Right atrium auricular region (tissue), 2 donors: ENCODE measurements at regions not wholly inside any gene's neighbourhood (a gene's known extent, or its start where the extent isn't known, plus 50 kb on each side); places are given as distances from the start of the nearest gene placed in this dataset.
"Not testable (repeated sequence)": the region's sequence is repeated elsewhere in the genome, so short reads cannot be mapped to it uniquely, and the experiment has no call there.

Experiments
- DNase-seq: peaks from one replicate; pipeline ENCODE4 v3.0.0-alpha.2; 2019; ENCODE audit warnings: low spot score
- H3K27ac ChIP-seq, 2 donors: fragments of 200-600 bp; sonication (generic); 1 replicate in 1 of 2; 2 replicates in 1 of 2; pipeline ENCODE4 v1.5.1; 2016 to 2019
- H3K27me3 ChIP-seq, 2 donors: fragments of 200-600 bp; sonication (generic); one replicate each; pipeline versions ENCODE4 v1.5.1 to v1.6.0; 2017 to 2019
- H3K36me3 ChIP-seq: fragments of 200-600 bp; sonication (generic); one replicate; pipeline ENCODE4 v1.5.1; 2016
- H3K4me1 ChIP-seq, 2 donors: fragments of 200-600 bp; sonication (generic); one replicate each; pipeline versions ENCODE4 v1.5.1 to v1.6.0; 2017 to 2019
- H3K4me3 ChIP-seq, 2 donors: fragments of 200-600 bp; sonication (generic); 1 replicate in 1 of 2; 2 replicates in 1 of 2; pipeline ENCODE4 v1.5.1; 2017 to 2019; ENCODE audit warnings: mild to moderate bottlenecking in 1 of 2, moderate library complexity in 1 of 2
- H3K9me3 ChIP-seq, 2 donors: fragments of 200-600 bp; sonication (generic); one replicate each; pipeline ENCODE4 v1.5.1; 2019

GRCh38 chr1:149279512-149279911 is 176.2 kb upstream of the NBPF9 start:
- not testable (repeated sequence) for H3K27ac ChIP-seq, H3K36me3 ChIP-seq, H3K27me3 ChIP-seq, H3K4me3 ChIP-seq, DNase-seq, H3K4me1 ChIP-seq, H3K9me3 ChIP-seq

DNA sequence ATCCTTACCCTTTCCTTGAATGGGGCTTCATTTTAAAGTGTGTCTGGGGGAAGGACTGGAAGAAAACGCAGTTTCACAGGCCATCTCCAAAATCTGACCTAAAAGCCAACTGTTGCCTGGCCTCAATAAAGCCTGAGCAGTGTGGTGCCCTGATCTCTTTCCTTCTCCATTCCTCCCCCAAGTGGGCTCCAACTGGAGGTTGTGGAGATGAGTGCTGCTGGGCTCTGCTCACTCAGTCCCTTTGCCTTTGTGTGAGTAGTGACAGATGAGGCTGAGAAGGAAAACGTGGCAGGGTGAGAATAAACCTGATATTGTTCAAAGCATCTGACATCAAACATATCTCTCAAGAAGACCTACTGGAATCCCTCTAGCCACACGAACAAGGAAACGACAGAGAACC is 181.4 kb upstream of the NBPF9 start:
- H3K4me1 ChIP-seq, DNase-seq, H3K36me3 ChIP-seq, H3K9me3 ChIP-seq, H3K4me3 ChIP-seq, H3K27me3 ChIP-seq, H3K27ac ChIP-seq: not testable (repeated sequence)

- not testable (repeated sequence) for H3K9me3 ChIP-seq, H3K36me3 ChIP-seq, H3K27ac ChIP-seq, H3K4me1 ChIP-seq, H3K4me3 ChIP-seq, H3K27me3 ChIP-seq, DNase-seq
These were observed 181.9 kb upstream of the NBPF9 start for GRCh38 chr1:149285205-149285604.

DNA sequence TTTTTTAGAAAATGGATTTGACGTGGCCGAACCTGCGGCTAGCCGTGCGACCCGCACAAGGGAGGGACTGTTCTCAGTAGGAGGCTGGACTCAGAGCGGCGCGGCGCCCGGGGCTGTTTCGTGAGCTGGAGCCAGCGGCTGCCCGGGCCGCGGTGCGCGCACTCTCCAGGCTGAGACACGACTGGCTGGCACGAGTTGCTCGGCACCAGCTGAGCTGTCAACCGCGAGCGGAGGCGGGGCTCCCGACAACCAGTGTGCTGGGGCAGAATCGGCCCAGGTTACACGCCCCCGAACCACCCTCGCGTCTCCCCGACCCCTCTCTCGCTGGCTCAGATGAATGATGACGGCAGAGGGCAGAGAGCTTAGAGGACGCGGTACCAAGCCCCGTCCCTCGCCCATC is 182.3 kb upstream of the NBPF9 start:
- H3K9me3 ChIP-seq, H3K27me3 ChIP-seq, H3K4me3 ChIP-seq, H3K36me3 ChIP-seq, H3K4me1 ChIP-seq, H3K27ac ChIP-seq: not testable (repeated sequence)
- DNase-seq, result peak; percentile 74

- not testable (repeated sequence) for H3K27ac ChIP-seq, H3K9me3 ChIP-seq, DNase-seq, H3K27me3 ChIP-seq, H3K4me3 ChIP-seq, H3K4me1 ChIP-seq, H3K36me3 ChIP-seq
These were observed 185.2 kb upstream of the NBPF9 start for GRCh38 chr1:149288580-149288979.

DNA sequence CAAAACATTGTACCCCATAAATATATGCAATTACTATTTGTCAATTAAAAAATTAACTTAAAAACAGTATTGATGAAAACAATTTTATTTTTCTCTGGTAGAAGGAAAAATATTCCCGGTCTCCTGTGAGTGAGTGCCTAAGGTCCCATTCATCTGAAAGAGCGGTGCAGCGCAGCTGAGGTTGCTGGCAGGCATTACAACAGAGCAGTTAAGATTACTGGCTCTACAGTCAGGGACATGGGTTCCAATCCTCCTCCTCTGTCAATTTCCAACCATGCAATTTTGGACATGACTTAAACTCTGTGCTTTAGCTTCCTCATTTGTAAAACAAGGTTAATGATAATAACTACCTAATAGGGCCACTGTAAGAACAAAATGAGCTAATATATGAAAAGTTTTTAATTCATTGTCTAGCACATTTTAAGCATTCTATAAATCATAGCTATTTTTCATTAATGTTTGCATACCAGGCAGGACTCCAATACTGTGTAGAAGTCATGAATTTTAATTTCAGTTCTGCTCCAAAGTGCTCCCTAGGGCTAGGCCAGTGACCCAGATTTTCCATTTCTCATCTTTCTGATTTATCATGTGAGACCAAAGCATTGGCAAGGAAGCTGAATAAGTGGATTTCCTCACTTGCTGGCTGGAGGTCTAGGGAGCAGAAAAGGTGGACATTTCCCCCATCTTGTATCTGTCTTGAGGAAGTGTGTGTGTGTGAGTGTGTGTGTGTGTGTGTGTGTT is 174.2 kb upstream of the NBPF19 start:
- H3K4me1 ChIP-seq, H3K9me3 ChIP-seq, H3K36me3 ChIP-seq, H3K27me3 ChIP-seq, DNase-seq, H3K4me3 ChIP-seq, H3K27ac ChIP-seq: not testable (repeated sequence)

GRCh38 chr1:149301282-149301681 is 173.6 kb upstream of the NBPF19 start:
- not testable (repeated sequence) for H3K9me3 ChIP-seq, H3K36me3 ChIP-seq, H3K27ac ChIP-seq, DNase-seq, H3K27me3 ChIP-seq, H3K4me1 ChIP-seq, H3K4me3 ChIP-seq

GRCh38 chr1:149304796-149305195 is 170.0 kb upstream of the NBPF19 start:
- H3K27me3 ChIP-seq, H3K4me3 ChIP-seq, DNase-seq, H3K4me1 ChIP-seq, H3K36me3 ChIP-seq, H3K27ac ChIP-seq, H3K9me3 ChIP-seq: not testable (repeated sequence)

- not testable (repeated sequence) for DNase-seq, H3K36me3 ChIP-seq, H3K9me3 ChIP-seq, H3K4me3 ChIP-seq, H3K27ac ChIP-seq, H3K27me3 ChIP-seq, H3K4me1 ChIP-seq
These were observed 167.2 kb upstream of the NBPF19 start for GRCh38 chr1:149307640-149308039.

GRCh38 chr1:149314921-149315320 is 159.9 kb upstream of the NBPF19 start:
- not testable (repeated sequence) for H3K4me1 ChIP-seq, H3K27me3 ChIP-seq, H3K27ac ChIP-seq, H3K9me3 ChIP-seq, H3K4me3 ChIP-seq, H3K36me3 ChIP-seq, DNase-seq

DNA sequence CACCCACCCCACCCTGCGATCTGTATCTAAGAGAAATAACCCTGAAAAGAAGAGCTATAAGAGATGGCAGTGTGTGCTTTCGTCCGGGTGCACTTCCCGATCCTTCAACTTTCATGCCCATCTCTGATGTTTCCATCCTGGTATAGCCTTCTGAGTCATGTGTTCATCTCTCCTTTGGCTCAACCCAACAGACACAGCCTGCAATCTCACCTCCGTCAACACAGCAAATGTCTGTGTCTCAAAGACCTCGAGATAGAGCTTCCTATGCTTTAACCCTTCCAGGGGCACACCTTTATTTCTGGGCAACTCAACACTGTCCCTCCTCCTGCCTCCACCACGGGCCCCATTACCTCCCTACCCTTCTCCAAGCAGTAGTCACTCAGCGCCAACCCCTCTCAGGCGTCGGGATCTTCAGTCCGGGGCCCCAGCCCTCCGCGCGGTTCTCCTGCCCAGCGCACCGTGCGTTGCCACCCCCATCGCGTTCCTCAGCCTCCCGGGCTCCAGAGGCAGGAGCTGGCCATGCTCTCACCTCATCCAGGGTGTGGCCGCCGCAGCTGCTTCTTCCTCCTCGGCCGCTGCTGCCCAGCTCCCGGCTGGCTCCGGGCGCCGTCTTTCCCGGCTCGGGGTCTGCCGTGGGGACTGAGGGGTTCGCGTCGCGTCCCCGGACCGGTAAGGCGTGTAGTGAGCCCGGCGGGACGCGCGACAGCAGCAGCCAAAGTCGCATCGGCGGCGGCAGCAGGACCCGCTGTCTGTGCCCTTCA is 153.7 kb upstream of the NBPF19 start:
- H3K9me3 ChIP-seq, H3K27me3 ChIP-seq, H3K27ac ChIP-seq, H3K36me3 ChIP-seq, H3K4me1 ChIP-seq, H3K4me3 ChIP-seq, DNase-seq: not testable (repeated sequence)

DNA sequence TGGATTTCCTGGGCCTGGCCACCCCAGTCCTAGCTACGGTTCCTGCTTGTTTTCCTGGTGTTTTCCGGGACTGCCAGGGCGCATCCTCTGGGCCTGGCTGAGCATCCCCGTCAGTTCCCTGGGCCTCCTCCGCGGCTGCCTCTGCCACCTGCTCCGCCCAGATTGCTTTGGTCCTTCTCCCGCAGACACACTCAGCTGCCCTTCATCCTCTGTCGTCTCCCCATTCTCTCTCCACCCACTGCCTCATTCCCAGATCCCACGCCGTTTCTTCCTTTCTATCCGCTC is 153.2 kb upstream of the NBPF19 start:
- not testable (repeated sequence) for H3K4me1 ChIP-seq, H3K27me3 ChIP-seq, H3K36me3 ChIP-seq, H3K4me3 ChIP-seq, DNase-seq, H3K9me3 ChIP-seq, H3K27ac ChIP-seq

DNA sequence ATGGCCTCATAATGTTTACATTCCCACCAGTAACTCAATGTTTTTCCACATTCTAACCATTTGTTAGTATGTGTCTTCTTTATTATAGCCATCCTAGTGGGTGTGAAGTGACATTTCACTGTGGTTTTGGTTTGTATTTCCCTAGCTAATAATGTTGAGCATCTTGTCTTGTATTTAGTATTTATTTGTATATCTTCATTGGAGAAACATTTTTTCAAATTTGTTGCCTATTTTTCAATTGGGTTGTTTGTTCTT is 144.8 kb upstream of the NBPF19 start:
- not testable (repeated sequence) for H3K4me3 ChIP-seq, H3K36me3 ChIP-seq, H3K9me3 ChIP-seq, H3K4me1 ChIP-seq, H3K27me3 ChIP-seq, H3K27ac ChIP-seq, DNase-seq

- H3K27ac ChIP-seq, H3K9me3 ChIP-seq, H3K4me1 ChIP-seq, H3K4me3 ChIP-seq, H3K27me3 ChIP-seq, H3K36me3 ChIP-seq, DNase-seq: not testable (repeated sequence)
These were observed 138.8 kb upstream of the NBPF19 start for GRCh38 chr1:149336082-149336481.

DNA sequence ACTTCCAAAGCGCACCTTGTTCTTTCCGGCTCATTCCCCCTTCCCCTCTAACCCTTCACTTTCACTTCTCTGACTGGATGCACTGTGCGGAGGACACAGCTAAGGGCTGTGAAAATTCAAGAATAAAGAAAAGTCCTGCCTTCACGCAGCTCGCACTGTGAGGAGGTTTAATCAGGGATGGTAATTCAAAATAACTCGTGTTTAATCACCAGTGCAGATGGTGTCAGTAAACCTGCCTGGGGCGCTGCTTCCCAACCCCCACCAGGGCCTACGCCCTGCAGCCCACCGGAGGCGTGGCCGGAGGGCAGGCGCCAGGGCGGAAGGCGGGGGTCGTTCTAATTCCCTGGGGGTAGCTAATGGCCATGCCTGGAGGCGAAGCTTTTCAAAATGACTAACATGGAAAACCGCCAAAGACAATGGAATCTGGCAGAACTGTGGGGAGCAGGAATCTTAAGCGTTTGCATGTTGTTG is 136.6 kb upstream of the NBPF19 start:
- not testable (repeated sequence) for DNase-seq, H3K9me3 ChIP-seq, H3K4me3 ChIP-seq, H3K27me3 ChIP-seq, H3K27ac ChIP-seq, H3K36me3 ChIP-seq, H3K4me1 ChIP-seq

DNA sequence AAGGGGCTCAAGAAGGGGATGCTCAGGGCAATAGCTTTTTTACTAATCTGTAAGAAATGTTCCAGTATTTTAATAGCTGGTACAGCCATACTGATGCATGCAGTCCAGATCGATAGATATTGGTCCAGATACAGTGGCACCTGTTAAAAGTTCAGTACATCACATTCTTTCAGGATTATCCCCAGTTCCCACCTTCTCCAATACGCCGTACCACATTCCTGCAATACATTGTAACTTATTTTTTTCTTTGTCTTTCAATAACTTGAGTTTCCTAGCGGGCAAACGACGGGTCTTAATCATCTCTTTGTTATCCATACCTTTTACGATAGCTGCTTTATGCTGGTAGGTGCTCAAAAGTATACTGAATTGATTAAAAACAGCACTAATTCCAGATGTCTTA is 136.1 kb upstream of the NBPF19 start:
- not testable (repeated sequence) for H3K36me3 ChIP-seq, H3K9me3 ChIP-seq, H3K27ac ChIP-seq, H3K27me3 ChIP-seq, DNase-seq, H3K4me1 ChIP-seq, H3K4me3 ChIP-seq
